Neural progenitor cell (in vitro differentiated cells): ENCODE measurements at regions not wholly inside any gene's neighbourhood (a gene's known extent, or its start where the extent isn't known, plus 50 kb on each side); places are given as distances from the start of the nearest gene placed in this dataset.

Experiments used
- DNase-seq: peaks from one replicate; pipeline ENCODE4 v3.0.0-alpha.2; 2016; ENCODE audit warnings: low spot score
- H2AFZ ChIP-seq: fragments of 200-600 bp; sonication (generic); replicated peaks from 2 replicates; pipeline ENCODE4 v1.6.1; 2016; ENCODE audit warnings: antibody characterized with exemption
- H3F3A ChIP-seq: fragments of 200-600 bp; sonication (generic); 2 replicates; pipeline ENCODE4 v1.6.1; 2016; ENCODE audit warnings: antibody characterized with exemption, low read depth
- H3K27ac ChIP-seq: fragments of 200-600 bp; sonication (generic); 2 replicates; pipeline ENCODE4 v1.5.1; 2016; ENCODE audit warnings: mild to moderate bottlenecking
- H3K27me3 ChIP-seq: fragments of 200-600 bp; sonication (generic); 2 replicates; pipeline ENCODE4 v1.6.1; 2016; ENCODE audit warnings: mild to moderate bottlenecking, moderate library complexity
- H3K36me3 ChIP-seq: fragments of 200-600 bp; sonication (generic); 2 replicates; pipeline ENCODE4 v1.5.1; 2016
- H3K4me1 ChIP-seq: fragments of 200-600 bp; sonication (generic); 2 replicates; pipeline ENCODE4 v1.6.1; 2016; ENCODE audit warnings: mixed run types
- H3K4me2 ChIP-seq: fragments of 200-600 bp; sonication (generic); 2 replicates; pipeline ENCODE4 v1.6.1; 2016
- H3K4me3 ChIP-seq: fragments of 200-600 bp; sonication (generic); 2 replicates; pipeline ENCODE4 v1.5.1; 2016
- H3K79me2 ChIP-seq: fragments of 200-600 bp; sonication (generic); 2 replicates; pipeline ENCODE4 v1.6.1; 2016; ENCODE audit warnings: low read depth
- H3K9ac ChIP-seq: fragments of 200-600 bp; sonication (generic); 2 replicates; pipeline ENCODE4 v1.6.1; 2016
- H3K9me3 ChIP-seq: fragments of 200-600 bp; sonication (generic); 2 replicates; pipeline ENCODE4 v1.5.1; 2016; ENCODE audit warnings: low read depth
- H4K20me1 ChIP-seq: fragments of 200-600 bp; sonication (generic); 2 replicates; pipeline ENCODE4 v1.6.1; 2016; ENCODE audit warnings: low read depth
- H3K27ac Mint-ChIP-seq: 3 replicates; pipeline ENCODE4 v1.8.0; 2021; ENCODE audit warnings: mixed read lengths
- H3K27me3 Mint-ChIP-seq: 2 replicates; pipeline ENCODE4 v1.8.0; 2022; ENCODE audit warnings: low read depth, mild to moderate bottlenecking, inconsistent platforms, moderate library complexity, mixed read lengths; ENCODE audit not compliant: insufficient read depth
- H3K36me3 Mint-ChIP-seq: 3 replicates; pipeline ENCODE4 v1.8.0; 2021; ENCODE audit warnings: mixed read lengths
- H3K4me1 Mint-ChIP-seq: 3 replicates; pipeline ENCODE4 v1.8.0; 2021; ENCODE audit warnings: mixed read lengths
- H3K4me3 Mint-ChIP-seq: 3 replicates; pipeline ENCODE4 v1.8.0; 2021; ENCODE audit warnings: mild to moderate bottlenecking, moderate library complexity, mixed read lengths
- H3K9me3 Mint-ChIP-seq: 3 replicates; pipeline ENCODE4 v1.8.0; 2020; ENCODE audit warnings: mixed read lengths
- EZH2 ChIP-seq: fragments of 200-600 bp; sonication (generic); IDR thresholded peaks from 2 replicates; pipeline ENCODE4 v1.6.1; 2017; ENCODE audit warnings: antibody characterized with exemption, mild to moderate bottlenecking, moderate library complexity
- EZH2phosphoT487 ChIP-seq: fragments of 200-600 bp; sonication (generic); IDR thresholded peaks from 2 replicates; pipeline ENCODE4 v1.6.1; 2017; ENCODE audit warnings: antibody characterized with exemption
- TF ChIP-seq, protein P1 (sequence below): fragments of 200-600 bp; sonication (generic); IDR thresholded peaks from 2 replicates; pipeline ENCODE4 v1.5.1; 2017; ENCODE audit warnings: antibody characterized with exemption, mild to moderate bottlenecking

DNA sequence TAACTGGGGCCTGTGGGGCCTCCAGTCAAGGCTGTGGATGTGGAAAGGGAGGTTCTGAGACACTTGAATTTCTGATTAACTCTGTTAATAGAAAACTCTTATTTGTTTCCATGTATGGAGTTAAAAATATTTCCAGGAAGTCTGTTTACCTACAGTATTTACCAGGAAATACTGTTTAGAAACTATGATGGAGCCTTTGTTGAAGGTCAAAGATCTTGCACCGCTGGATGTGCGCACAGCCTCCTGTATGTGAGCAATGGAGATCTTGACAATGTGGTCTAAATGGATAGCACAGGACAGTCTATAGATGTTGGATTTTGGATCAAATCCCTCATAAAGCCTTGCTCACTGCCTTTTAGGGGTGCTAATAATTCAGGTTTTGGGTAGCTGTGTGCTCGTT is 268.4 kb downstream of the DLEU7 start:
- Histone ChIP-seq H3F3A (peaks cover 3% of the 10 kb centered on the region), H3K9me3 (no peaks in the 10 kb centered on the region), H4K20me1 (no peaks in the 10 kb centered on the region), H3K79me2 (no peaks in the 10 kb centered on the region), H3K27ac (no peak overlapping the region), H3K27me3 (no peaks in the 10 kb centered on the region), H3K4me2 (no peak overlapping the region), H3K36me3 (no peaks in the 10 kb centered on the region), H3K4me1 (no peaks in the 10 kb centered on the region), H3K9ac (no peak overlapping the region), H2AFZ (no peak overlapping the region), H3K4me3 (no peak overlapping the region)
- TF ChIP-seq, protein P1, sequence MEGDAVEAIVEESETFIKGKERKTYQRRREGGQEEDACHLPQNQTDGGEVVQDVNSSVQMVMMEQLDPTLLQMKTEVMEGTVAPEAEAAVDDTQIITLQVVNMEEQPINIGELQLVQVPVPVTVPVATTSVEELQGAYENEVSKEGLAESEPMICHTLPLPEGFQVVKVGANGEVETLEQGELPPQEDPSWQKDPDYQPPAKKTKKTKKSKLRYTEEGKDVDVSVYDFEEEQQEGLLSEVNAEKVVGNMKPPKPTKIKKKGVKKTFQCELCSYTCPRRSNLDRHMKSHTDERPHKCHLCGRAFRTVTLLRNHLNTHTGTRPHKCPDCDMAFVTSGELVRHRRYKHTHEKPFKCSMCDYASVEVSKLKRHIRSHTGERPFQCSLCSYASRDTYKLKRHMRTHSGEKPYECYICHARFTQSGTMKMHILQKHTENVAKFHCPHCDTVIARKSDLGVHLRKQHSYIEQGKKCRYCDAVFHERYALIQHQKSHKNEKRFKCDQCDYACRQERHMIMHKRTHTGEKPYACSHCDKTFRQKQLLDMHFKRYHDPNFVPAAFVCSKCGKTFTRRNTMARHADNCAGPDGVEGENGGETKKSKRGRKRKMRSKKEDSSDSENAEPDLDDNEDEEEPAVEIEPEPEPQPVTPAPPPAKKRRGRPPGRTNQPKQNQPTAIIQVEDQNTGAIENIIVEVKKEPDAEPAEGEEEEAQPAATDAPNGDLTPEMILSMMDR = no peak
- no peak for TF ChIP-seq EZH2phosphoT487
- TF ChIP-seq EZH2 = no peak
- DNase-seq = no peak
- H3K27ac Mint-ChIP-seq = no peak overlapping the region
- H3K4me3 Mint-ChIP-seq = no peak overlapping the region
- H3K9me3 Mint-ChIP-seq = no peaks in the 10 kb centered on the region
- H3K4me1 Mint-ChIP-seq = peaks cover 4% of the 10 kb centered on the region
- no peaks in the 10 kb centered on the region for H3K36me3 Mint-ChIP-seq
- H3K27me3 Mint-ChIP-seq = no peaks in the 10 kb centered on the region

DNA sequence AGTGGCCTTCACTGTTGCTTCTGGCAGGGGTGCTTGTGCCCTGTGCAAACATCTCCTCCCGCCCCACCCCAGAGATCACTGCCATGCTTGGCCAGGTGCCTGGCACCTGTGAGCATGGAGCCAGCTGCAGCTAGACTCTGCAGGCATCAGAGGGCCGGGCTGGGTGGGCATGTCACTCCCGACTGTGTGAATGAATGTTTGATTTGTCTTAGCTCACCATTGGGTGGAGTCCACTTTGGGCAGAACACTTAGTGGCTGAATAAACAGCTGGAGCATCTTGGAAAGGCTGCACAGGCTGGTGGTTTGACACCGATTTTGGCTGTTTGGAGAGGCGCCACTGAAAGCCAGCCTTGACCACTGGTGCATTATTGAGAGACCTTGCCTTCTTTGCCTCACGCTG is 267.3 kb downstream of the DLEU7 start:
- Histone ChIP-seq H3K27ac (no peak overlapping the region), H3F3A (peaks cover 3% of the 10 kb centered on the region)
- H3K36me3 Mint-ChIP-seq = no peaks in the 10 kb centered on the region

DNA sequence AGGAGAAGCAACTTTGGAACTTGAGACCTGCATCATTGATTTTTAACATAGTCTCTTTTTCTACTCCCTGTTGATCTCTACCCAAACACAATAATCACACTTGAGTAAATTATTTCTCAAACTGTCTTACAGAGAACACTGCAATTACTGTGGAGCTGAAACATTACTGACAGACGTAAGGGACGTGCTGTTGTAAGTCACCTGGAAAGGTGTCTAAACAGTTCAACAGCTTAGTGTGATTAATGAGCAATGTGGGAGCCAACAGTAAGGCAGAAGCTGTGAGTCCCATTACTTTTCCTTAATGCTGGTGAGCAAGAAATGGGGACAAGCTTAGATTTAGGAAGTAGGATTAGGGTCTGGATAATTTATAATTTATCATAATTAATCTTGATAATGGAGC is 265.7 kb downstream of the DLEU7 start:
- no peak overlapping the region for H3K27ac ChIP-seq
- H3K4me1 ChIP-seq = no peaks in the 10 kb centered on the region
- no peak overlapping the region for H3K4me2 ChIP-seq
- no peak overlapping the region for H3K9ac ChIP-seq
- no peaks in the 10 kb centered on the region for H3K9me3 ChIP-seq
- H3K27ac Mint-ChIP-seq = no peak overlapping the region
- no peak for DNase-seq
- H3K27me3 Mint-ChIP-seq = no peaks in the 10 kb centered on the region
- no peaks in the 10 kb centered on the region for H3K36me3 Mint-ChIP-seq
- no peaks in the 10 kb centered on the region for H3K79me2 ChIP-seq
- no peaks in the 10 kb centered on the region for H4K20me1 ChIP-seq
- peaks cover 4% of the 10 kb centered on the region for H3K4me1 Mint-ChIP-seq
- H3K9me3 Mint-ChIP-seq = no peaks in the 10 kb centered on the region
- H3K4me3 Mint-ChIP-seq = no peak overlapping the region
- no peak overlapping the region for H2AFZ ChIP-seq
- H3F3A ChIP-seq = peaks cover 3% of the 10 kb centered on the region
- no peaks in the 10 kb centered on the region for H3K36me3 ChIP-seq
- TF ChIP-seq, protein P1 = no peak
- TF ChIP-seq EZH2 (no peak), EZH2phosphoT487 (no peak)
- no peaks in the 10 kb centered on the region for H3K27me3 ChIP-seq
- no peak overlapping the region for H3K4me3 ChIP-seq

More for the DNA sequence above, 267.3 kb downstream of the DLEU7 start:
- Mint-ChIP-seq H3K27me3 (no peaks in the 10 kb centered on the region), H3K9me3 (no peaks in the 10 kb centered on the region), H3K27ac (no peak overlapping the region), H3K4me3 (no peak overlapping the region), H3K4me1 (peaks cover 4% of the 10 kb centered on the region)
- no peaks in the 10 kb centered on the region for H3K79me2 ChIP-seq
- H3K27me3 ChIP-seq = no peaks in the 10 kb centered on the region
- no peaks in the 10 kb centered on the region for H3K36me3 ChIP-seq
- H2AFZ ChIP-seq = no peak overlapping the region
- TF ChIP-seq EZH2phosphoT487 (no peak), EZH2 (no peak)
- TF ChIP-seq, protein P1 = no peak
- DNase-seq = no peak
- no peaks in the 10 kb centered on the region for H4K20me1 ChIP-seq
- H3K4me1 ChIP-seq = no peaks in the 10 kb centered on the region
- no peak overlapping the region for H3K4me2 ChIP-seq
- H3K4me3 ChIP-seq = no peak overlapping the region
- H3K9me3 ChIP-seq = no peaks in the 10 kb centered on the region
- H3K9ac ChIP-seq = no peak overlapping the region
